ENCODE measurements at regions not wholly inside any gene's neighbourhood (a gene's known extent, or its start where the extent isn't known, plus 50 kb on each side); places are given as distances from the start of the nearest gene placed in this dataset.

GRCh38 chr21:15379776-15380175, 315.0 kb upstream of the NRIP1 start:
- no peak for DNase-seq (ENCODE audit: low spot score)

- DNase-seq (ENCODE audit: low spot score) = no peak
Measured at GRCh38 chr21:15383588-15383987, 318.8 kb upstream of the NRIP1 start.

GRCh38 chr21:15390049-15390448, 325.2 kb upstream of the NRIP1 start:
- DNase-seq (ENCODE audit: low spot score) = no peak

GRCh38 chr21:15397258-15397657, 332.5 kb upstream of the NRIP1 start:
- DNase-seq (ENCODE audit: low spot score) = no peak

GRCh38 chr21:15400905-15401304, 328.9 kb upstream of the USP25 start:
- no peak for DNase-seq (ENCODE audit: low spot score)

- DNase-seq (ENCODE audit: low spot score) = no peak
Measured at GRCh38 chr21:15401331-15401730, 328.5 kb upstream of the USP25 start.

GRCh38 chr21:15405214-15405613, 324.6 kb upstream of the USP25 start:
- DNase-seq (ENCODE audit: low spot score) = no peak

- no peak for DNase-seq (ENCODE audit: low spot score)
Measured at GRCh38 chr21:15406791-15407190, 323.0 kb upstream of the USP25 start.

- no peak for DNase-seq (ENCODE audit: low spot score)
Measured at GRCh38 chr21:15407585-15407984, 322.2 kb upstream of the USP25 start.

- DNase-seq (ENCODE audit: low spot score) = no peak
Measured at GRCh38 chr21:15408089-15408488, 321.7 kb upstream of the USP25 start.

- DNase-seq (ENCODE audit: low spot score) = no peak
Measured at GRCh38 chr21:15409031-15409430, 320.8 kb upstream of the USP25 start.

GRCh38 chr21:15410853-15411252, 318.9 kb upstream of the USP25 start:
- no peak for DNase-seq (ENCODE audit: low spot score)

GRCh38 chr21:15414057-15414456, 315.7 kb upstream of the USP25 start:
- DNase-seq (ENCODE audit: low spot score) = no peak

GRCh38 chr21:15415541-15416261, 314.1 kb upstream of the USP25 start:
- no peak for DNase-seq (ENCODE audit: low spot score)

- DNase-seq (ENCODE audit: low spot score) = no peak
Measured at GRCh38 chr21:15421441-15421881, 308.3 kb upstream of the USP25 start.

- DNase-seq (ENCODE audit: low spot score) = no peak
Measured at GRCh38 chr21:15421947-15422346, 307.8 kb upstream of the USP25 start.

GRCh38 chr21:15422783-15423182, 307.0 kb upstream of the USP25 start:
- DNase-seq (ENCODE audit: low spot score) = no peak

GRCh38 chr21:15423676-15424445, 305.9 kb upstream of the USP25 start:
- no peak for DNase-seq (ENCODE audit: low spot score)

- DNase-seq (ENCODE audit: low spot score) = no peak
Measured at GRCh38 chr21:15425049-15425448, 304.7 kb upstream of the USP25 start.

- no peak for DNase-seq (ENCODE audit: low spot score)
Measured at GRCh38 chr21:15430023-15430422, 299.8 kb upstream of the USP25 start.

GRCh38 chr21:15430577-15430976, 299.2 kb upstream of the USP25 start:
- DNase-seq (ENCODE audit: low spot score) = no peak

GRCh38 chr21:15431053-15431452, 298.7 kb upstream of the USP25 start:
- DNase-seq (ENCODE audit: low spot score) = no peak

GRCh38 chr21:15433091-15433490, 296.7 kb upstream of the USP25 start:
- DNase-seq (ENCODE audit: low spot score) = no peak
